ENCODE measurements at regions not wholly inside any gene's neighbourhood (a gene's known extent, or its start where the extent isn't known, plus 50 kb on each side); places are given as distances from the start of the nearest gene placed in this dataset.

DNA sequence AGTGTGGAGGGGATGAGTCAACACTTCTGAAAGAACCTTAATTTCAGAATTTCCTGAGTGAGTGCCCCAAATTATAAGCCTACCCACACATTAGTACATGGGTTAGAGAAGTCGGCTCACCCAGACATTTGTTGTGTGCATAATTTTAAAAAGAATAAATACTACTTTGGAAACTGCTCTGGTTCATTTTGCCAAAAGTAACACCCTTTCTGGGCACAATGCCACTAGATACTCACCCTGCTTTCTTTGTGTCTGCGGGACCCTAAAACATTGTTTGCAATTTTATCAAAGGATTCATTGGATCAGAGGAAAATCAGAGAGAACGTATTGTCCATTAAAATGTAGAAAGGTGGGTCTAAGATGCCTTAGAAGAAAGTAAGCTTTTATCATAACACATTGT, 245.5 kb upstream of the NRP1 start:
- no peak for DNase-seq

DNA sequence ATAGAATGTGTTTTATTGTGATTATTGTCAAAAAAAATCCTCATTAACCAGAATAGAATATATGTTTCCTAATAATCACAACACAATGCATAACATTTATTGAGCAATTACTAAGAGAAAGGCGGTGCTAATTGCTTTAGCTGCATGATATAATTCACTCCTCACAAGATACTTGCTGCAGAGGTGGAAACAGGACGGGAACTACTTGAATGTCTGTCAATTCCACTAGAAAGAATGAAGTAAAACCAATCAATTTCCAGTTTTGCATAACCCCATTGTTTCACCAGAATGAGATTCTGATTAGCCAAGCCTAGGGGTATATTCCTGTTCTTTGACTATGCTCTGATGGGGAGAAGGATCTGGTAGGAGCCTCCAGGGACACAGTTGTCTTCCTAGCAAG, 239.1 kb upstream of the NRP1 start:
- no peak for DNase-seq

DNA sequence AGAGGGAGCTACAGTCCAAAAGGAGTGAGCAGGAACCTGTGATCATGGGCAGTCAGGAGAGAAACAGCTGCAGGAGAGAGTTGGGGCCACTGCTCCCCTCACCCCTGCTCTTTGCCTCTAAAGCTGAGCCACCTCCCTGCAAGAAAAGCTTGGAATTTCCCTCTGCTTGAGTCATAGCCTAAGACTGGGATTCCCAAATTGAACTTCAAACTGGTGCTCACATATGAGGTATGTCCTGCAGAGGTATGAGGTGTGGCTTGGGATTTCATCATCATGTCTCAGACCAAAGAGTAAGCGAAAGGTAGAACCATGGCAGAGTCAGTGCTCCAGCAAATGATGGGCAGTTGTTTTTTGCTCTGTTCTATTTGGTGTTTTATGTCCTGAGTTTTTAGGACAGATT, 237.1 kb upstream of the NRP1 start:
- no peak for DNase-seq

DNA sequence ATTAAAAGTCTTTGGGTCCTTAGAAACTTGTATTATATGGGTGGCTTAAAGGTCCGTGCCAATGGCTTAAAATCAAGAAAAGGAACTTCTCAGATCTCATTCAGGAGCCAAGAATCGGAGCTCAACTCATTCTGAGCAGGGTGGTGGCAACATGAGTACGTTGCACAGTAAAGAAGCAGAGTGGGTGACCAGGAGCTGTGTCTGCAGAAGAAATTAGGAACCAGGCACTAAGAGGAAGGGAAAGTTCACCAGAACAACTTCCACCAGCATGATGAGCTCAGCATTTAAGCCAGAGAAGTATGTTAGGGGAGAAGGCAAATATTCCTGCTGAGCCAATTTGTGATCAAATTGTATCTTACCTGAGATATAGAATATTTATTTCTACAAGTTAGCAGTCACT, 236.0 kb upstream of the NRP1 start:
- no peak for DNase-seq

DNA sequence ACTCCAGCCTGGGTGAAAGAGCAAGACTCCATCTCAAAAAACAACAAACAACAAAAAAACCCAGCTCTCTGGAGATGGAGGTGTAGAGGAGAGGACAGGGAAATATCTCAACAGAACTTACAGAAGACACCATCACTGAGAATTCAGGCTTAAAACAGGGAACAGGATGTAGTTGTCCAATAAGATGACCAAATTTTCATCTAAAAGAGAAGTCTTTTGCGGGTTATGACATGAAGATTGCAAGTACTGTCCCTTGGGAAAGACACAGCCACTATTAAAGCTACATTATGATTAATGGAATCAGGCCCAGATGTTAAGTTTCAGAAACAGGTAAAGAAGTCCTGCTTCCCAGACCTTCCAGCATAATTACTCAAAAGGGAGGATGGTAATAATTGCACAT, 235.2 kb upstream of the NRP1 start:
- DNase-seq = no peak

DNA sequence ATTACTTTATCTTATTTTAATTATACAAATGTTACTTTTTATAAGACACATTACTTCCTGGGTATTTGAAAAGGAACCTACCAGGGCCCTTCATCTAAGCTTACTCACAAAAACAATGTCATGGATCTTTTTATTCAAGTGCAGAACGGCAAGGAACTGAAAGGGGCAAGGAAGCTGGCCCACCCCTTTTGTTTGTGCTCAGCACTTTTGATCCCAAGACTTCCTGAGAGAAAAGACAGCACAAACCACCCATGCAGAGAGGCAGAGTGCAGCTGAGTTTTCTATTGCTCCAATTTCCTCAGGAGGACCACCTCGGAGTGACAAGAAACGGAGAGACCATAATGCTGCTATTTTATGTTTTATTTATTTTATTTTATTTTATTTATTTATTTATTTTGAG, 232.0 kb upstream of the NRP1 start:
- DNase-seq = no peak

DNA sequence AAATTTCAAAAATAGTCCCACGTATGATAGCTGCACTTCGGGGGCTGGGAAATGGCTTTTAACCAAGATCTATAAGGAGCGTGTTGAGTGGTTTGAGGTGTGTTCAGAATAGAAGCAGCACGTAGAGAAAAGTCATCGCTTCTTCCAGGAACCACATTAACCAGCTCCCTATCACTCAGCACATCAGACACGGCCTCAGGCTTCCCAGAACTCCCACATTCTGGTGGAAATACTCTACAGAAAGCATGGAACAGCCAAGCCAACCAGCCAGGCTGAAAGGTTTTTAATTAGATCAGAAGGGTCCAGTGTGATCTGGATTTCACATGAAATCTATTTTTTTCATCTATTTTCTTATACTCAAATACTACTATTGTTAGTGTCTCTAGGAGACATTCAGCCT, 231.5 kb upstream of the NRP1 start:
- no peak for DNase-seq

DNA sequence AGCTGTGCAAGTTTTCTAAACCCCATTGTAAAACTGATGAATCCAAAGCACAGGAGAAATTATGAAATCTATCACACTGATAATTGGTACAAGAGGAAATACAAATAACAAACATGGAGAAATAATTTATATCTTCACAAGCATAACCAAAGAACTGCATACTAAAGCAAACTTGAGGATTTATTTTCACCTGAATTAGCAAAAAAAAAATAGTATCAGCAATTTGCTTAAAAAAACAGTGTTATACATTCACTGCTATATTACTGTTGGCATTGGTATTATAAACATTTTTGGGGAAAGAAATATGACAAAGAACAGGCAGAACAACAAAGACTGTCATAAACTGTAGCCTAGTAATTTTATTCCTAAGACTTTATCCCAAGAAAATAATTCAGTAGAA, 230.8 kb upstream of the NRP1 start:
- DNase-seq = no peak

DNA sequence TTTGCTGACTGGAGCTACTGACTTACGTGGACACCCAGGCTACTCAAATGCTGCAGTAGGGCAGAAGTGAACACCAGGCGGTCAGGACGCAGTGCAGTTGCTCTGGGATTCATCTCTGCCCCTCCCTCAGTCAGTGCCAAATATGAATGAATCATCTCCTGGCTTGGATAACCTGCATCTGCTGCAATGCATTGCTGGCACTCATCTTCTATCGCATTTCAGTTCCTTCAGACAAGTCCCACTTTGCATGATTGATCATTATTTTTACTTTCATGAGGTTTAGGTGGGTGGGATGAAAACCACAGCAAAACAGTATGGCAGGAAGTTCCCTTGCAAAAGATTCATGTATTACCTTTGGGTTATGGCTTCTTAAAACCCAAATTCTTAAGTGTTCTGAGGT, 224.6 kb upstream of the NRP1 start:
- DNase-seq = peak; percentile 9

DNA sequence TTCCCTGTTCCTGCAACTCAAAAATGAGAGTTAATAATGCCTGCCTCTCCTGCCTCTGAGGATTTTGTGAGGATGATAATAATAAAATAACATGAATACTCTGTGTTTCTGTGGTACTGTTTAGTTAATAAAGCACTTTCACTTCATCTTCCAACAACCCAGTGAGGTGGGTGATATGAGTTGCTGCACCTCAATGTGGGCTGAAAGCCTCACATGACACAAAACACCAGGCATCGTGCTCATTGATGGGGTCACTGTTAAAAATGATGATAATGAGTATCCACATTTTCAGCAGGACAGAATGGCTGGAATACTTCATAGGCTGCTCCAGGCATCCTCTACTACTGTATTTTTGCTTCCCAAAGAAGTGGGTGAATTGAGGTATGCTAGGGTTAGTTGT, 222.8 kb upstream of the NRP1 start:
- DNase-seq = no peak

DNA sequence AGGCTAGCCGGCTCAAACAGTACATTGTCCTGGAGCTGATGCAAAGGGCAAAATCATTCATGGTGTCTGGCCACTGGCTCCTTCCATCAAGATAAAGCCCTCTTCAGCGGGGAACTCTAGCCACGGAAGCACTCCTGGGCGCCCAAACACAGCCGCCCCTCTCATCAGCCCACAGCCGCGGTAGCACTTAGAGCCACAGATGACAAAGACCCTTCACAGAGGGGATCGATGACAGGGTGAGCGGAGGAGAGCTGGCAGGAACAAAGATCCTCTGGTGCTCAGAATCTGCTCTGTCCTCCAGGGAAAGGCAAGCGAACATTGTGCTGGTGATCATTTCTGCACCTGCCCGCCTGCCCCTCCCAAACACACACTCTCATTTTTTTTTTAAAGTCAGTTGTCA, 222.2 kb upstream of the NRP1 start:
- no peak for DNase-seq

DNA sequence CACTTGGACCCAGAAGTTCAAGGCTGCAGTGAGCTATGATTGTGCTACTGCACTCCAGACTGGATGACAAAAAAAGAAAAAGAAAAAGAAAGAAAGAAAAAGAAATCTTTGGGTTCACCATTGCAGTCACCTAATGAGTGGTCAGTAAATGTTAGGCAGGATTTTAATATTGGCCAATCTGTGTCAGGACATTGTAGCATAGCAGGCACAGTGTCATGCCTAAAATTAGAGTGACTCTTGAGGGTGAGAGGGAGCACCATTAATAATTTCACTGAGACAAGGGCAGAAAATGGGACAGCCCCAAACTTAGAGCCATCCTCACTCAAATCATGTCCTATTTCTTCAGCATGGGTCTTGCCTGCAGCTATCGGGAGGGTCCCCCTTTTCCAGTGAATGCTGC, 221.6 kb upstream of the NRP1 start:
- no peak for DNase-seq

DNA sequence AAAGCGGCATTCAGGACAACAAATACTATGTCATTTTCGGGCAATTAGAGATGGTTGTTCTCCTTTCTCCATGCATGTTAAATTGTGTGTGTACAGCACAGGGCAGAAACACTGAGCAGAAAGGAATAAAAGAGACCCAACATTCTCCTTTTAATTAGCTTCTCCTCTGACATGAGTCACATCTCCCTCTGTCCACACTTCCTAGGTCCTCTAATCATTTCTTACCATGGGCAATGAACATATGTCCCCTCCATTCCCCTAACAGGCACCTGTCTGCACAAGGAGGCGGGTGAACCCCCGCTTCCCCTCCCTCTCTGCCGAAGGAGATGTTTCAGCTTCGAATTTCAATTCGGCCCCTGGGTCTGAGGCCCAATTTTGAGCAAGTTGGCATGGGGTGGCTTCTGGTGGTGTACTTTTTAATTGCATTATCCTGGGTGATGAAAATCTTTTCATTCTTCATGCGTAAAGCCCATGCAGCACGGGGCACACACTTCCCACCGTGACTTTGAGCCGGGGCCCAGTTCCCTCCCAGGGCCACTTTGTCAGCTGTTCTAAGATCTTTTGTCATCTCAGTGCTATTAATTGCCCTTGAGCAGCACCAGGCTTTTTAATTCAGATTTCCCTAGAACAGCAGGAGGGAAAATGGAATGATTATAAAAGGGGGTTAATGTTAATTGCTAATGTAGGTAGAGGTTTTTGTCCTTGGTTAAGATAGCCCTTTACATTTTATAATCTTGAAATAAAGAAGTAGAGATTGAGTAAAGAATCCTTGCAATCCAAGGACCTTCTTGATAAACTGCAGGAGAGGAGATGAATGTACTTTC, 219.5 kb upstream of the NRP1 start:
- DNase-seq = no peak

DNA sequence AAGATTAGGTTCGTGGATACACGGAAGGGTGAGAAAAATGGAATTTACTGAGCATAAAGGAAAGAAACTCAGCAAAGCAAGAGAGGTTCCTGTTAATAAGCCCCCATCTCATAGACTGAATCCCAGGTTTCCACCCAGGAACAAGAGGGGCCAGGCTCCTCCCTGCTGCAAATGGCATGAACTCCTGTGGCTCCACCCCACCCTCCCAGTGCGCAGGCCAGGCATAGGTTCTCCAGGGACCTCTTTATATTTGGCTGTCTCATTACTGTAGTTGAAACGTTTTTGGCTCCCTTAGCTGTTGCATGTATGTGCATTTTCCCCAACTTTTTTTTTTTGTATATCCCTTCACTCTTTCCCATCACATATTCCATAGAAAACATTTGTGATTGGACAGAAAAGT, 217.8 kb upstream of the NRP1 start:
- DNase-seq = no peak

DNA sequence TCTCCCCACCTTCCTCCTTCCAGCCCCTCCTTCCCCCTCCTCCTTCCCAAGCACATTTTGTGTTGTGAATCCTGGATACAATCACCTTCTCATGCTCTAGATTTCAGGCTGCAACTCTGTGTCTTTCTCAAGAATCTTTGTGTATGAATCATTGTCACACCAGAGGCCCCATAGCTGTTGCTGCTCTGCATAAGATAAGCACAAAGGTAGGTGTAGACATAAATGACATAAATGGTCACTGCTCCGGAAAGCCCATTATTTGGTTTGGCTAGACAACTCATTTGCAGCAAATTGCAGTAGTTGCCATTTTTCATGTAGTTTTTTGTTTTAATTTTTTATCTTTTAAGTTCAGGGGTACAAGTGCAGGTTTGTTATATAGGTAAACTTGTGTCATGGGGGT, 216.3 kb upstream of the NRP1 start:
- no peak for DNase-seq

DNA sequence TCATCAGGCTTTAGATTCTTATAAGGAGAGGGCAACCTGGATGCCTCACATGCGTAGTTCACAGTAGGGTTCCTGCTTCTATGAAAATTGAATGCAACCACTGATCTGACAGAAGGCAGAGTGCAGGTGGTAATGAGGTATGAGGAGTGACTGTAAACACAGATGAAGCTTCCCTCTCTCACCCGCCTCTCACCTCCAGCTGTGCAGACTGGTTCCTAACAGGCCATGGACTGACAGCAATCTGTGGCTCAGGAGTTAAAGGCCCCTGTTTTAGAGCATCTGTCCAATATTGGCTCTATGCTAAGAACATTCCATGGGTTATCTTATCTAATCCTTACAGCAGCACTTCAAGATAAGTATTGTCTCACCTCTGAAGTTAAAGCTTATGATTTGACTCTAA, 213.5 kb upstream of the NRP1 start:
- no peak for DNase-seq

DNA sequence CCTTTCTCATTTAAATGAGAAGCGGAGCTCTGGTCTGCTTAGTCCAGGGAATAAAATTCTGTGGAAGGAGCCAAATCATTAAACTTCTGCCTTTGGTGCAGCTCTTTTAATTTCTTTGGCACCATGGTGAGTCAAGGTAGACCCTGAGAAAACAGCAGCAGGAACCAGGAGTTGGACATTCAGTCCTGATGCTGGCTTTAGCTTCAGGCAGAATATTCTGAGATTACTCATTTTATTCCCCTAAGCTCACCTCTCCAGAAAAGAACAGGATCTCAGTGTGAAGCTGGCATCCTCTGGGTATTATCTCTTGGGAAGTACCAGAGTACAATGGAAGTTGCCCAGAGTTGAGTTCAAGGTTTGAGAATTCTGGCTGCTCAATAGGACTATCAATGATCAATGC, 211.6 kb upstream of the NRP1 start:
- DNase-seq = no peak

DNA sequence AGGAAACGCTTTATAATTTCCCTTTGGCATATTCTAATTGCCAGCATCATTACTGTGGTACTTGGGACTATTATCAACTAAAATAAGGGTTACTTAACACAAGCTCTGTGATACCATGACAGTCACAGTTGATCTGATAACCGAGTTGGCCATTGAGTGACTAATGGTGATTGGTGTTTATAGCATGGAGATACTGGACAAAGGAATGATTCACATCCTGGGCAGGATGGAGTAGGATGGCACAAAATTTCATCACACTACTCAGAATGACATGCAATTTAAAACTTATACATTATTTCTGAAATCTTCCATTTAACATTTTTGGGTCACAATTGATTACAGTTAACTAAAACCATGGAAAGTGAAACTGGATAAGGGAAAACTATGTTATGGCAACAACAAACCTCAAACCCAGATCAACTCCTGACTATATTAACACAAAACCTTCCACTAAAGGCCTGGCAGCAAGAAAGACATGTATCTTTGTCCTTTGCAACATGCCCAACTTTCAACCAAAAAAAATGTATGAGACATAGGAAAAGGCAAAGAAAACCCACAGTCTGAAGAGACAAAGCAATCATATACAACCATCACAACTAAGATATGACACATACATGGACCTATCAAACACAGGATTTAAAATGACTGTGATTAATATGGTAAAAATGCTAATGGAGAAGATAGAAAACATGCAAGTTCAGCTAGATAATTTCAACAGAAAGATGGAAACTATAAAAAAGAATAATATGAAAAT, 208.5 kb upstream of the NRP1 start:
- DNase-seq = peak; percentile 25

DNA sequence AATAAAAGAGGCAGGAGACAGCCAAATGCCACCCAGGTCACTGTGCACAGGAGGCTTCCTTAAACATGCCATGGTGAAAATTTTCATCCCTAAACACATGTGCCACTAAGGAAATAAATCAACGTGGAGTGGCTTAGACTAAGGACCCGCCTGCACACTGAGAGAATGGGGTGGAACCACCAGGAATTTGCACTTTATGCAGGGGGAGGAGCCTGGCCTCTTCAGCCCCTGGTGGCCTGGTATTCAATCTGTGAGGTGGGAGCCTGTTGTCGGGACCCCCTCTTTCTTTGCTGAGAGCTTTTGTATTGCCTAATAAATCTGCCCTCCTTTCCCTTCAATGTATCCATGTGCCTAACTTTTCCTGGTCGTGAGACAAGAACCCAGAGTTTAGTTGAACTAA, 204.6 kb upstream of the NRP1 start:
- DNase-seq = no peak

DNA sequence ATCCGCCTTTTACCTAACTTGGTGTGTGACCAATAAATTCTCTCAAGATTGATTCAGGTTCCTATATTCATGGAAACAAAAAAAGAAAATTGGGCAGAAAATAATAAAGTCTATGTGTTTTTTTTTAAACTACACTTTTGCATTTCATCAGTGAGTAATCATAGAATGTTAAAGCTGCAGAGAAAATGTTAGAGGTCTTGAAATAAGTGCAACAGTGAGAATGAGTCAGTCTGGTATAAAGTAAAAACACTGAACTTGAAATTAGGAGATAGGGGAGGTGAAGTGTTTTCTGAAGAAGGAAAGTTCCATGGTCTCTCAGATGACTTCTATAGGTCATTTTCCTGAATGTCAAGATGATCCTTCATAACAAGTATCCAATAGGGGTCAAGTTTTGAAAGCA, 202.6 kb upstream of the NRP1 start:
- no peak for DNase-seq

DNA sequence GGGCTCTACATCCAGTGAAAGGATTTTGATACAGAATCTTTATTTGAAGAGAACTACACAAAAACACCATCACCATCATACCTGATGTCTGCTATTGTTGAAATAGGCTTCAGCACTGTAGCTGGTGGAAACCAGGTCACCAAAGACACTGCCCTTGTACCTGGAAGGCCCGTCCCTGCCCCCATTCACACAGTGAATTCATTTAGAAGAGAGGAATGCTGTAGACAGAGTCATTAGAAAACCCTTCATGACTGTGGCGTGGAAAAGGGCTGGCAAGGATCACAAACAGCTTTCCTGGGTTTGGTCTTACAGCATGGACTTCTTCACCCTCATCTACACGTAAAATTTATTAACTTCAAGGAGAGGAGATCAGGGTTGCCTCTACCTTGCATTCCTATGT, 202.0 kb upstream of the NRP1 start:
- no peak for DNase-seq

DNA sequence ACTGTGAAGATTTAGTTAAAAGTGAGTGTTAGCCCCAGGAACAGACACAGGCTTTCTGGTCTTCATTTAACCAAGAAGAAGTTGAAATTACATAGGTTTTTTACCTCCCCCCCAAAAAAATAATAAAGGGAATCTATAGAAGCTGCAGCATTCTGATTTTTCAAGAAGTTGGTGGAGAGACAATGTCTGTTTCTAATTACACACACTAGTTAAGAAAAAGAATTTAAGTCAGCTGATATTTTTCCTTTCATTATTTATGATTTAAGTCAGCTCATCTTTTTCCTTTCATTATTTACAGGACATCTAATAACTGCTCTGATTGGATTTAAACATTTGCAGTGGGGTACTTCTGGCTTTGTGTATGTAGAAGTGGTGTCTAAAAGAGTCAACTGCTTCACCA, 201.4 kb upstream of the NRP1 start:
- no peak for DNase-seq

DNA sequence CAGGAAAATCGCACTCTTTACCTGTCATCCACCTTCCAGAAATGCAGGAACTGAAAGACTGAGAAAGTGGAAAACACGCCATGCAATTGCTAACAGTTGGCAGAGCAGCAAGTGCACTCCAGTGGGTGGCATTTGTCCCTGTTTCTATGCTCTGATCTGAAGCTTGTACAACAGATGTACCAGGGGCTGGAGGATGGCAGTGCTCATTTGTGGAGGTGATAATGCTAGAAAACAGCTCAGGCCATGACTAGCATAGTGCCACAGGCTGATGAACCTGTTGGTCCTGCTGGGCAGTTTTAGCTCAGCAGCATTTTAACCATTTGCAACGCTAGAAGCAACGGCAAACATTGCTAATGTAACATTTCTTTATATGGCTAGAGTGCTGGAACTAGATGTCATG, 199.9 kb upstream of the NRP1 start:
- DNase-seq = no peak

DNA sequence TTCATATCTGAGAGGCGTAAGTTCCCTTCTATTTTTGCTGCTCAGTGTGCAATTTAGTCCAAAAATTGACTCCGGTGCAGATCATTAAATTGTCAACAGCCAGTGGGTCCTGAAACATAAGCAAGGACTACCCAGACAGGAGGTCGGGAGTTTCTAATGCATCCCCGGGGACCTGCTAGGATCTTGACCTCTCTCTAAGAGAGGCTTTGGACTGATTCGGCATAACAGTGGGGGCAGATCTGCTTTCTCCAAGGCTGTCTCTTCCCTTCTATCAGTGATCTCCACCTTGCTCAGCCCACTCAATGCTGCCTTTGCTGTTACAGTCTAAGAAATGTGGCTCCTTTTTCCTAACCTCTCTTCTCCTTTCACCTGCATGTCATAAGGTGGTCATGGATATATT, 199.1 kb upstream of the NRP1 start:
- DNase-seq = no peak

DNA sequence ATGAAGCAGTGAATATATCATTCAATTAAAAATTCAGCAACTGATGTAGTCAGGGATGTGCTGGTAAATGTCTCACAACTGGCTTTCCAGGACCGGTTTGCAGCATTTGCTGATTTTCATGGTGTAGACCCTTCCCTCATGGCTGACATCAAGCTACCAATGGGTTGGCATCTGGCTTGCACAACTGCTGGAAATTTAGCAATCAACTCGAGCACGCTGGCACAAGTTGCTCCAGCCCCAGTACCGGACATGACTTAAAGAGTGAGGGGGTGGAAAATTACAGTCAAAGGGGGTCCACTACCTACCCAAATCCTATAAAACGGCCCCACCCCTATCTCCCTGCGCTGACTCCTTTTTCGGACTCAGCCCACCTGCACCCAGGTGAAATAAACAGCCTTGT, 198.4 kb upstream of the NRP1 start:
- DNase-seq = no peak

Data from dermis blood vessel endothelial cell (primary cell).